H1 (cell line): ENCODE measurements at regions not wholly inside any gene's neighbourhood (a gene's known extent, or its start where the extent isn't known, plus 50 kb on each side); places are given as distances from the start of the nearest gene placed in this dataset.
A peak's percentile ranks its signal among the peaks of the same experiment; 100 is the strongest.

Experiments used
- CTCF ChIA-PET: fragments of 300-600 bp; sonication (Branson Sonifier 250); formaldehyde crosslinking; loops from one replicate; lab custom pipeline; 2021; ENCODE audit not compliant: partially characterized antibody; lab: Charles Lee
- POLR2A ChIA-PET: fragments of 300-600 bp; sonication (Branson Sonifier 250); formaldehyde crosslinking; loops from one replicate; lab custom pipeline; 2021; ENCODE audit warnings: inconsistent platforms; ENCODE audit not compliant: partially characterized antibody; lab: Charles Lee
- DNase-seq, 2 experiments: peaks; one replicate each; pipeline versions ENCODE4 v3.0.0 to v3.0.0-alpha.2; 2010 to 2022; ENCODE audit warnings: low spot score in 2 of 2, low read depth in 1 of 2, mixed read lengths in 1 of 2
- FAIRE-seq: peaks from 2 replicates; lab custom pipeline; 2011; peaks lifted over from hg19 to GRCh38; lab: Jason Lieb, UNC
- H2AFZ ChIP-seq: 2 replicates; pipeline ENCODE4 v1.8.1; 2012; ENCODE audit warnings: low read length, inconsistent platforms
- H2AK5ac ChIP-seq: 2 replicates; pipeline ENCODE4 v1.6.1; 2013; ENCODE audit warnings: low read depth, low read length
- H2BK120ac ChIP-seq: replicated peaks from 2 replicates; pipeline ENCODE3; 2013; ENCODE audit warnings: low read depth, low read length, inconsistent platforms
- H2BK12ac ChIP-seq: 2 replicates; pipeline ENCODE4 v1.6.1; 2013; ENCODE audit warnings: low read depth, low read length
- H2BK15ac ChIP-seq: 2 replicates; pipeline ENCODE4 v1.6.1; 2013; ENCODE audit warnings: low read length
- H2BK20ac ChIP-seq: 2 replicates; pipeline ENCODE4 v1.6.1; 2013; ENCODE audit warnings: low read length
- H2BK5ac ChIP-seq: 2 replicates; pipeline ENCODE4 v1.6.1; 2013; ENCODE audit warnings: low read depth, low read length
- H3K14ac ChIP-seq: 2 replicates; pipeline ENCODE4 v1.6.1; 2013; ENCODE audit warnings: inconsistent platforms; ENCODE audit not compliant: insufficient read length
- H3K18ac ChIP-seq: 2 replicates; pipeline ENCODE4 v1.6.1; 2013; ENCODE audit warnings: low read length; ENCODE audit errors: extremely low read depth
- H3K23ac ChIP-seq: 2 replicates; pipeline ENCODE4 v1.6.1; 2013; ENCODE audit warnings: inconsistent platforms; ENCODE audit not compliant: insufficient read length
- H3K23me2 ChIP-seq: 2 replicates; pipeline ENCODE4 v1.6.1; 2013; ENCODE audit warnings: low read depth, low read length
- H3K27ac ChIP-seq: 2 replicates; pipeline ENCODE4 v1.6.1; 2011; ENCODE audit warnings: low read depth, low read length, inconsistent platforms
- H3K27me3 ChIP-seq, 4 experiments: replicated peaks in 1 of 4; 1 replicate in 1 of 4; 2 replicates in 3 of 4; pipeline versions ENCODE4 v1.6.1 to v1.8.1; 2011 to 2013; ENCODE audit warnings: low read length in 3 of 4, mild to moderate bottlenecking in 3 of 4, inconsistent platforms in 2 of 4, mixed read lengths in 2 of 4, moderate library complexity in 1 of 4; ENCODE audit not compliant: control insufficient read depth in 3 of 4, insufficient read depth in 3 of 4; ENCODE audit errors: extremely low read depth in 1 of 4
- H3K36me3 ChIP-seq, 4 experiments: 2 replicates each; pipeline versions ENCODE4 v1.6.1 to v1.8.1; 2011 to 2013; ENCODE audit warnings: mild to moderate bottlenecking in 4 of 4, low read length in 3 of 4, moderate library complexity in 2 of 4, control low read depth in 1 of 4, inconsistent platforms in 1 of 4; ENCODE audit not compliant: insufficient read depth in 4 of 4, control insufficient read depth in 2 of 4
- H3K4ac ChIP-seq: replicated peaks from 2 replicates; pipeline ENCODE3; 2013; ENCODE audit warnings: low read length, low read depth, mixed read lengths, inconsistent platforms; ENCODE audit not compliant: insufficient read length
- H3K4me1 ChIP-seq, 4 experiments: replicated peaks in 1 of 4; 1 replicate in 1 of 4; 2 replicates in 3 of 4; pipeline versions ENCODE4 v1.6.1 to v1.8.1; 2011 to 2013; ENCODE audit warnings: low read length in 3 of 4, inconsistent platforms in 2 of 4, mixed read lengths in 1 of 4; ENCODE audit not compliant: insufficient read depth in 4 of 4, control insufficient read depth in 3 of 4
- H3K4me2 ChIP-seq, 2 experiments: 2 replicates each; pipeline versions ENCODE4 v1.6.1 to v1.8.1; 2011 to 2013; ENCODE audit warnings: low read depth in 2 of 2, low read length in 2 of 2, control low read depth in 1 of 2, inconsistent platforms in 1 of 2, mild to moderate bottlenecking in 1 of 2; ENCODE audit not compliant: insufficient read depth in 1 of 2
- H3K4me3 ChIP-seq, 4 experiments: fragments of 200-600, 300-600 bp in 1 of 4; sonication (generic), shearing (Covaris generic), sonication (Bioruptor Twin) in 1 of 4; 2 replicates each; pipeline versions ENCODE4 v1.5.1 to v1.8.1; 2011 to 2016; ENCODE audit warnings: low read length in 4 of 4, low read depth in 3 of 4, control low read depth in 2 of 4, inconsistent platforms in 2 of 4, mild to moderate bottlenecking in 2 of 4, mixed read lengths in 1 of 4, moderate library complexity in 1 of 4; ENCODE audit not compliant: insufficient read depth in 2 of 4; ENCODE audit errors: extremely low read depth in 1 of 4
- H3K56ac ChIP-seq: replicated peaks from 2 replicates; pipeline ENCODE3; 2013; ENCODE audit warnings: low read depth, mild to moderate bottlenecking, mixed read lengths, low read length, inconsistent platforms; ENCODE audit not compliant: insufficient read length
- H3K79me1 ChIP-seq: 2 replicates; pipeline ENCODE4 v1.6.1; 2013; ENCODE audit warnings: low read depth, low read length, control low read depth
- H3K79me2 ChIP-seq, 2 experiments: 2 replicates each; pipeline versions ENCODE4 v1.6.1 to v1.8.1; 2012 to 2013; ENCODE audit warnings: low read length in 2 of 2, mild to moderate bottlenecking in 2 of 2, inconsistent platforms in 1 of 2; ENCODE audit not compliant: insufficient read depth in 2 of 2, control insufficient read depth in 1 of 2
- H3K9ac ChIP-seq, 4 experiments: replicated peaks in 1 of 4; 1 replicate in 1 of 4; 2 replicates in 3 of 4; pipeline versions ENCODE4 v1.6.1 to v1.8.1; 2011 to 2013; ENCODE audit warnings: low read depth in 3 of 4, low read length in 3 of 4, control low read depth in 2 of 4, mild to moderate bottlenecking in 2 of 4, moderate library complexity in 2 of 4, inconsistent platforms in 1 of 4; ENCODE audit errors: extremely low read depth in 1 of 4
- H3K9me3 ChIP-seq, 2 experiments: 2 replicates each; pipeline versions ENCODE4 v1.6.1 to v1.8.1; 2012 to 2013; ENCODE audit warnings: mild to moderate bottlenecking in 2 of 2, moderate library complexity in 2 of 2, control low read depth in 1 of 2, inconsistent platforms in 1 of 2, low read depth in 1 of 2, low read length in 1 of 2, mixed read lengths in 1 of 2; ENCODE audit not compliant: insufficient read depth in 2 of 2
- H4K20me1 ChIP-seq, 2 experiments: replicated peaks in 1 of 2; 2 replicates each; pipeline versions ENCODE3 to v1.8.1; 2011 to 2013; ENCODE audit warnings: inconsistent platforms in 2 of 2, low read length in 2 of 2, mild to moderate bottlenecking in 1 of 2; ENCODE audit not compliant: insufficient read depth in 2 of 2, control insufficient read depth in 1 of 2
- H4K5ac ChIP-seq: 2 replicates; pipeline ENCODE4 v1.6.1; 2013; ENCODE audit warnings: low read length, low read depth, mixed read lengths, inconsistent platforms; ENCODE audit not compliant: insufficient read length
- H4K8ac ChIP-seq: 2 replicates; pipeline ENCODE4 v1.8.0; 2013; ENCODE audit warnings: mild to moderate bottlenecking, moderate library complexity, low read length, inconsistent platforms; ENCODE audit not compliant: insufficient read depth; ENCODE audit errors: extremely low read depth
- H4K91ac ChIP-seq: replicated peaks from 2 replicates; pipeline ENCODE3; 2013; ENCODE audit warnings: low read length, mixed read lengths, inconsistent platforms; ENCODE audit not compliant: insufficient read length
- CEBPB ChIP-seq: IDR thresholded peaks from 2 replicates; pipeline ENCODE4 v1.6.1; 2012; ENCODE audit warnings: low read depth, low read length
- CTBP2 ChIP-seq: IDR thresholded peaks from 2 replicates; pipeline ENCODE4 v1.7.0; 2011; ENCODE audit warnings: borderline replicate concordance, mild to moderate bottlenecking, moderate library complexity, mixed read lengths, low read length; ENCODE audit not compliant: insufficient read depth, insufficient read length
- EGR1 ChIP-seq: IDR thresholded peaks from 2 replicates; pipeline ENCODE4 v1.6.1; 2011; ENCODE audit warnings: low read depth, low read length, borderline replicate concordance
- MAFK ChIP-seq: IDR thresholded peaks from 2 replicates; pipeline ENCODE4 v1.6.1; 2012; ENCODE audit warnings: low read depth, mild to moderate bottlenecking, improper control_type of control experiment, low read length
- SP1 ChIP-seq: IDR thresholded peaks from 2 replicates; pipeline ENCODE4 v1.6.1; 2011; ENCODE audit warnings: low read depth, low read length
- TEAD4 ChIP-seq: IDR thresholded peaks from 2 replicates; pipeline ENCODE4 v1.6.1; 2012; ENCODE audit warnings: low read depth, low read length, inconsistent platforms, mixed read lengths

GRCh38 chrX:22689290-22689689, 310.5 kb upstream of the DDX53 start:
- ChIA-PET POLR2A (no interaction called here), CTCF (no interaction called here)
- no peaks in the 10 kb centered on the region for H3K9me3 ChIP-seq
- H3K9ac ChIP-seq: no peak overlapping the region
- H2BK20ac ChIP-seq: no peak overlapping the region
- H3K79me1 ChIP-seq: no peaks in the 10 kb centered on the region
- H4K5ac ChIP-seq: no peak overlapping the region
- no peaks in the 10 kb centered on the region for H4K20me1 ChIP-seq
- peaks cover 0 to 7% (median 2%) of the 10 kb centered on the region in 4 experiments; a peak in 5 of 7 replicates for H3K4me1 ChIP-seq
- no peak overlapping the region for H3K27ac ChIP-seq
- H3K4me2 ChIP-seq: 0 out of 4 replicates have a peak overlapping the region, but pooled peaks of 1 of the 2 experiments have one; percentile 2
- H3K4me3 ChIP-seq: no peak overlapping the region
- H3K14ac ChIP-seq: no peak overlapping the region
- H2AFZ ChIP-seq: no peak overlapping the region
- no peak overlapping the region for H4K8ac ChIP-seq
- no peak for TF ChIP-seq MAFK
- peak; percentile 52; the same call in 1 of the 2 replicates for TF ChIP-seq TEAD4
- no peak for TF ChIP-seq EGR1
- TF ChIP-seq SP1: peak; percentile 56; the same call in 1 of the 2 replicates
- TF ChIP-seq CTBP2: no peak
- TF ChIP-seq CEBPB: no peak
- TF ChIP-seq, all 59 proteins: peak for 2
- Histone ChIP-seq H3K27me3 (no peaks in the 10 kb centered on the region), H3K36me3 (no peaks in the 10 kb centered on the region), H2BK5ac (no peak overlapping the region), H2BK12ac (no peak overlapping the region), H3K23ac (no peak overlapping the region), H4K91ac (no peak overlapping the region), H2AK5ac (no peak overlapping the region), H3K56ac (no peak overlapping the region), H3K4ac (no peak overlapping the region), H3K18ac (no peak overlapping the region), H2BK15ac (no peak overlapping the region), H2BK120ac (no peak overlapping the region), H3K79me2 (no peaks in the 10 kb centered on the region), H3K23me2 (no peaks in the 10 kb centered on the region)
- peak; percentile 87 for FAIRE-seq
- peak in 1 of 2 experiments; percentile 9 for DNase-seq
